GF-D8 (cell line): ENCODE measurements at regions not wholly inside any gene's neighbourhood (a gene's known extent, or its start where the extent isn't known, plus 50 kb on each side); places are given as distances from the start of the nearest gene placed in this dataset.
"Not testable (repeated sequence)": the region's sequence is repeated elsewhere in the genome, so short reads cannot be mapped to it uniquely, and the experiment has no call there.

Source experiments
- DNase-seq: peaks from one replicate; lab custom pipeline; 2025; lab: John Stamatoyannopoulos, UW

- no peak for DNase-seq
Measured at GRCh38 chr18:34942276-34942675, 98.9 kb upstream of the MAPRE2 start.

GRCh38 chr18:34942975-34943374 lies 98.2 kb upstream of the MAPRE2 start:
- no peak for DNase-seq

- no peak for DNase-seq
Measured at GRCh38 chr18:34943587-34943986, 97.6 kb upstream of the MAPRE2 start.

GRCh38 chr18:34947711-34948125 lies 93.5 kb upstream of the MAPRE2 start:
- DNase-seq: no peak

- no peak for DNase-seq
Measured at GRCh38 chr18:34951625-34952379, 89.4 kb upstream of the MAPRE2 start.

- no peak for DNase-seq
Measured at GRCh38 chr18:34953212-34953611, 88.0 kb upstream of the MAPRE2 start.

GRCh38 chr18:34955494-34955893 lies 85.7 kb upstream of the MAPRE2 start:
- not testable (repeated sequence) for DNase-seq

- no peak for DNase-seq
Measured at GRCh38 chr18:34956663-34957062, 84.5 kb upstream of the MAPRE2 start.

GRCh38 chr18:34957119-34957863 lies 83.9 kb upstream of the MAPRE2 start:
- DNase-seq: no peak

- DNase-seq: no peak
Measured at GRCh38 chr18:34957864-34958259, 83.4 kb upstream of the MAPRE2 start.

- no peak for DNase-seq
Measured at GRCh38 chr18:34959211-34959829, 81.9 kb upstream of the MAPRE2 start.

GRCh38 chr18:34959989-34960388 lies 81.2 kb upstream of the MAPRE2 start:
- DNase-seq: no peak

GRCh38 chr18:34965108-34965507 lies 76.1 kb upstream of the MAPRE2 start:
- no peak for DNase-seq

- DNase-seq: no peak
Measured at GRCh38 chr18:34965566-34965965, 75.6 kb upstream of the MAPRE2 start.

- DNase-seq: no peak
Measured at GRCh38 chr18:34970106-34970505, 71.1 kb upstream of the MAPRE2 start.

GRCh38 chr18:34971313-34971712 lies 69.9 kb upstream of the MAPRE2 start:
- DNase-seq: no peak

- no peak for DNase-seq
Measured at GRCh38 chr18:34972765-34973414, 68.3 kb upstream of the MAPRE2 start.

- DNase-seq: no peak
Measured at GRCh38 chr18:34976123-34976522, 65.1 kb upstream of the MAPRE2 start.

GRCh38 chr18:34976534-34976898 lies 64.7 kb upstream of the MAPRE2 start:
- no peak for DNase-seq

GRCh38 chr18:34976899-34977837 lies 64.0 kb upstream of the MAPRE2 start:
- DNase-seq: no peak

- DNase-seq: no peak
Measured at GRCh38 chr18:34977838-34978532, 63.2 kb upstream of the MAPRE2 start.
